BLaER1 (cell line): ENCODE measurements at regions not wholly inside any gene's neighbourhood (a gene's known extent, or its start where the extent isn't known, plus 50 kb on each side); places are given as distances from the start of the nearest gene placed in this dataset.

ENCODE experiments used
- H3K27ac ChIP-seq: shearing (Covaris generic); formaldehyde crosslinking; 2 replicates; pipeline ENCODE4 v1.8.1; 2022
- H3K27me3 ChIP-seq: shearing (Covaris generic); formaldehyde crosslinking; 2 replicates; pipeline ENCODE4 v1.8.1; 2022
- H3K36me3 ChIP-seq: shearing (Covaris generic); formaldehyde crosslinking; 2 replicates; pipeline ENCODE4 v1.8.1; 2022
- H3K4me1 ChIP-seq: shearing (Covaris generic); formaldehyde crosslinking; 2 replicates; pipeline ENCODE4 v1.8.1; 2022
- H3K4me2 ChIP-seq: shearing (Covaris generic); formaldehyde crosslinking; 2 replicates; pipeline ENCODE4 v1.8.1; 2022
- H3K4me3 ChIP-seq: shearing (Covaris generic); formaldehyde crosslinking; 2 replicates; pipeline ENCODE4 v1.8.1; 2022
- H3K9ac ChIP-seq: shearing (Covaris generic); formaldehyde crosslinking; 2 replicates; pipeline ENCODE4 v1.8.1; 2022
- H3K9me3 ChIP-seq: shearing (Covaris generic); formaldehyde crosslinking; 2 replicates; pipeline ENCODE4 v1.8.1; 2022
- H4K20me1 ChIP-seq: shearing (Covaris generic); formaldehyde crosslinking; 2 replicates; pipeline ENCODE4 v1.8.1; 2022
- Cebpa-rat ChIP-seq: shearing (Covaris generic); IDR thresholded peaks from 2 replicates; pipeline ENCODE4 v1.8.1; 2022

DNA sequence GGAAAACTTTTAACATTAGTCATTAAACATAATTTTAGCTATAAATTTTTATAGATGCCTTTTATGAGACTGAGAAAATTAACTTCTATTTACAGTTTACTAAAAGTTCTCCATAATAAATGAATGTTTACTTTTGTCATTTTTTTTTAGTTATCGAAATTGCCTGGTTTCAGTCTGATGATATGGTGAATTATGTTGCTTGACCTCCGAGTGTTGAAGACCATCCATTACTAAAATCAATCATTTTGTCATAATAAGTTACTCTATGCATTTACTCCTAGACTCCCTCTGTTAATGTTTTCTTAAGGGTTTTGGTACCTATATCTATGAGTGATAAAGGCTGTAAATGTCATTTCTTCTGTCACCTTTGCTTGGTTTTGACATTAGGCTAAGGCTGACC lies 516.0 kb upstream of the ROBO1 start:
- Histone ChIP-seq H3K27me3 (no peaks in the 10 kb centered on the region), H3K4me3 (no peak overlapping the region), H3K9ac (no peak overlapping the region), H3K4me1 (no peaks in the 10 kb centered on the region), H3K9me3 (no peaks in the 10 kb centered on the region), H3K36me3 (no peaks in the 10 kb centered on the region), H3K4me2 (no peak overlapping the region), H3K27ac (no peak overlapping the region), H4K20me1 (no peaks in the 10 kb centered on the region)
- no peak for TF ChIP-seq Cebpa-rat

DNA sequence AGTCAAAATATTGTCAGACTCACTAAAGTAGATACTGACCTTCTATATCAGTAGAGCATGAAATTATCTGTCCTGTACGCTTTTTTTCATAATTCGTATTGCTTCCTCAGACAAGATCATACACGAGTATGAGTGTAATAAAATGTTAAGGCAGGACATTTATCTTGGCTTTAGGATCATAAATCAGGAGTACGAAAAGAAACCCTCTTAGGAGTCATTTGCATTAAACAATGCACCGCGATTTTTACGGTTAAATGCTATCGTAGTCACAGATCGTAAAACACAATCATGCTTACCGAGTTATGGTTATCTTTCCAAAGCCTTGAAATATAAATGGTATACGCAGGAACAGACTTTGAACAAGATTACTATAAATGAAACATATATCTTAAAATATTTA lies 510.3 kb upstream of the ROBO1 start:
- H3K36me3 ChIP-seq: no peaks in the 10 kb centered on the region

DNA sequence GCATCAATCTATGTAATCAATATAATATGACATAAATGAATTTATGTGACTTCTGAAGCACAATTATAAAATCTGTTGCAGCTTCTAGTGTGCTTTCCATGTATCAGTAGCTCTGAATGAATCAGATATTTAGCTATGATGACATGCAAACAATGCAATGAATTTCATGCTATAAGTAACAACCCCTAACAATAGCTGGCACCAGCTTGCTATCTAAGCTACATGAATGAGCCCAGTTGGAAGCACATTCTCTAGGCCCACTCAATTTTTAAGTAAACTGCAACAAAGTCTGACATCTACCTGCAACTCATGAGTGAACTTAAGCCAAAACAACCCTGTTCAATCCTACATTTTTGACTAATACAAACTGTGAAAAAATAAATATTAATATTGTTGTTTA lies 507.3 kb upstream of the ROBO1 start:
- Histone ChIP-seq H3K36me3 (no peaks in the 10 kb centered on the region), H3K9ac (no peak overlapping the region), H3K4me1 (no peaks in the 10 kb centered on the region), H3K27ac (no peak overlapping the region), H3K4me2 (no peak overlapping the region), H3K4me3 (no peak overlapping the region), H3K27me3 (no peaks in the 10 kb centered on the region), H4K20me1 (no peaks in the 10 kb centered on the region), H3K9me3 (no peaks in the 10 kb centered on the region)
- no peak for TF ChIP-seq Cebpa-rat

More for the DNA sequence above, 510.3 kb upstream of the ROBO1 start:
- Histone ChIP-seq H3K4me3 (no peak overlapping the region), H3K4me2 (no peak overlapping the region), H3K4me1 (no peaks in the 10 kb centered on the region), H4K20me1 (no peaks in the 10 kb centered on the region), H3K27me3 (no peaks in the 10 kb centered on the region), H3K27ac (no peak overlapping the region), H3K9ac (no peak overlapping the region), H3K9me3 (no peaks in the 10 kb centered on the region)
- no peak for TF ChIP-seq Cebpa-rat

DNA sequence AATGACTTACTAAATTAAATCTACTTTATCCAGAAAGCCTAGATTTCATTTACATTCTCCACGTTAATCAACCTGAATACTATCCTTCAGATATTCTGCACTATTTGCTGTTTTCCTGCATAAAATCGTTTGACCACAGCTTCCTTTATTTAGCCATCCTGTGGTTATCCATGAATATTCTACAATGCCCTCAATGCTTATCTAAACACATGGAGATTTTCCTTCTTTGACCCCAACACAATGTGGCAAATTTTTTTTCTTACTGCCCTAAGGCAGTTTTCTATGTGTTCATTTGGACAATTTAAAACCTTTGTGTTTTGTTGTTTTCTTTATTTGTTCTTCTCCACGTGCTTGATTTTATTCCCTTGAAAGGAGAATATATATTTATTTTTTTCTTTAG lies 495.5 kb upstream of the ROBO1 start:
- Histone ChIP-seq H3K4me1 (peaks cover 10% of the 10 kb centered on the region), H3K27ac (no peak overlapping the region), H3K9me3 (no peaks in the 10 kb centered on the region), H3K4me2 (peak overlapping the region; percentile 34; the same call in 1 of the 2 replicates), H3K4me3 (no peak overlapping the region), H4K20me1 (no peaks in the 10 kb centered on the region), H3K9ac (no peak overlapping the region), H3K36me3 (no peaks in the 10 kb centered on the region), H3K27me3 (no peaks in the 10 kb centered on the region)
- TF ChIP-seq Cebpa-rat: no peak

DNA sequence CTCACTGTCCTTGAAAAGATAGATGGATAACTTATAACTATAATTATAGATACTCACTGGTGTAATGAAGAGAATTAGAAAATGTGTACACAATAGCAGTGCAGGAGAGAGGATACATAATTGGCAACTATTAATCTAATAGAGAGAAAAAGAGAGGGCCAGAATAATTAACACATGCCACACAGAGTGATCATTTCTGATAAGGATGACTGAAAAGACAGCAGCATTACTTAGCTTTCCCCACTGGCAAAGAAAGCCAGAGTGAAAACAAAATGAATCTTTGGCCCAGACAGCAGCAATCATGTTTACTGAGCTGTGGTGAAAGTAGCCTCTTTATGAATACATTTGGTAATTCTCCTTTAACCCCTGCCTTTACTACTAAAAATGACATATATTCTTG lies 493.3 kb upstream of the ROBO1 start:
- H3K36me3 ChIP-seq: no peaks in the 10 kb centered on the region
- no peaks in the 10 kb centered on the region for H3K27me3 ChIP-seq
- H3K4me1 ChIP-seq: peaks cover 10% of the 10 kb centered on the region
- TF ChIP-seq Cebpa-rat: no peak
- no peak overlapping the region for H3K4me2 ChIP-seq
- H3K9me3 ChIP-seq: no peaks in the 10 kb centered on the region
- no peak overlapping the region for H3K9ac ChIP-seq
- no peaks in the 10 kb centered on the region for H4K20me1 ChIP-seq
- no peak overlapping the region for H3K4me3 ChIP-seq
- no peak overlapping the region for H3K27ac ChIP-seq

DNA sequence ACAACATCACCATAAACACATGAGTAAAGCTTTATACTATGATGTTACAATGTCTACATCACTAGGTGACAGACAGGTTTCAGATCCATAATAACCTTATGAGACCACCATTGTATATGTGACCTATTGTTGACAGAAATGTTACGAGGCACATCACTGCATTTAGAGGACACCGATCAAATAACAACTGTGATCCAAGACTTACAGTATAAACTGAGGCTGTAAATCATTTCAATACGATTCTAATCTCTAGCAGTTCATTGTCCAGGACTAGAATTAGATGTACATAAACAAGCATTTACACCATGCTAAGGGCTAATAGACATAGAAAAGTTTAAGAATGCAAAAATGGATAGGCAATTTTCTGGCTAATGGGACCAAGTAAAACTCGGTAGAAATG lies 491.9 kb upstream of the ROBO1 start:
- H3K27ac ChIP-seq: no peak overlapping the region
- H3K9ac ChIP-seq: no peak overlapping the region
- H4K20me1 ChIP-seq: no peaks in the 10 kb centered on the region
- H3K27me3 ChIP-seq: no peaks in the 10 kb centered on the region
- H3K36me3 ChIP-seq: no peaks in the 10 kb centered on the region
- no peak overlapping the region for H3K4me2 ChIP-seq
- H3K9me3 ChIP-seq: no peaks in the 10 kb centered on the region
- no peak overlapping the region for H3K4me3 ChIP-seq
- no peak for TF ChIP-seq Cebpa-rat
- peaks cover 10% of the 10 kb centered on the region for H3K4me1 ChIP-seq

DNA sequence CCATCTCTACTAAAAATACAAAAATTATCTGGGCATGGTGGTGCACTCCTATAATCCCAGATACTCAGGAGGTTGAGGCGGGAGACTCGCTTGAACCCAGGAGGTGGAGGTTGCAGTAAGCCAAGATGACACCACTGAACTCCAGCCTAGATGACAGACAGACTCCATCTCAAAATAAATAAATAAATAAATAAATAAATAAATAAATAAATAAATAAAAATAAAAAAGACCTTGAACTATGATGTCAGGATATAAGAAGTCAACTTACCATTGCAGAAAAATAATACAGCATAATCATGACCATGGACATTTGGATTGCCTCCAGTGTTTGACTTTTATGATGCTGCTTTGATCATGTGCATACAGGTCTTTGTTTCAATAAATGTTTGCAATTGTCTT lies 484.3 kb upstream of the ROBO1 start:
- H3K9me3 ChIP-seq: no peaks in the 10 kb centered on the region
- H3K4me2 ChIP-seq: no peak overlapping the region
- H3K4me3 ChIP-seq: no peak overlapping the region
- no peak for TF ChIP-seq Cebpa-rat
- no peaks in the 10 kb centered on the region for H3K4me1 ChIP-seq
- H3K27ac ChIP-seq: no peak overlapping the region
- H4K20me1 ChIP-seq: no peaks in the 10 kb centered on the region
- no peaks in the 10 kb centered on the region for H3K36me3 ChIP-seq
- no peak overlapping the region for H3K9ac ChIP-seq
- no peaks in the 10 kb centered on the region for H3K27me3 ChIP-seq

DNA sequence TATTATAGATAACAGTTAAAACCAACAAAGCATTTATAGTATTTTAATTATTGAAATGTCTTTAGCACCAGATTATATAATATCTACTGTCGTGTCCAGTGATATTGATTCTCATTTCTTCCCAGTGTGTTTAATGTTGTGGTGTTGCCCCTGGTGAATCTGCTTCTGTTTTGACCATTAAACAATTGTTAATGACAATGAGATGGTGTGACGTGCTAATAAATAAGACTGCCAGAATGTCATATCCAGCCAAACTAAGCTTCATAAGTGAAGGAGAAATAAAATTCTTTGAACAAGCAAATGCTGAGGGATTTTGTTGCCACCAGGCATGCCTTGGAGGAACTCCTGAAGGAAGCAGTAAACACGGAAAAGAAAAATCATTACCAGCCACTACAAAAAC lies 480.0 kb upstream of the ROBO1 start:
- Histone ChIP-seq H4K20me1 (no peaks in the 10 kb centered on the region), H3K9ac (no peak overlapping the region), H3K27me3 (no peaks in the 10 kb centered on the region), H3K4me3 (no peak overlapping the region), H3K4me1 (no peaks in the 10 kb centered on the region), H3K27ac (no peak overlapping the region), H3K9me3 (no peaks in the 10 kb centered on the region), H3K4me2 (no peak overlapping the region), H3K36me3 (no peaks in the 10 kb centered on the region)
- no peak for TF ChIP-seq Cebpa-rat

DNA sequence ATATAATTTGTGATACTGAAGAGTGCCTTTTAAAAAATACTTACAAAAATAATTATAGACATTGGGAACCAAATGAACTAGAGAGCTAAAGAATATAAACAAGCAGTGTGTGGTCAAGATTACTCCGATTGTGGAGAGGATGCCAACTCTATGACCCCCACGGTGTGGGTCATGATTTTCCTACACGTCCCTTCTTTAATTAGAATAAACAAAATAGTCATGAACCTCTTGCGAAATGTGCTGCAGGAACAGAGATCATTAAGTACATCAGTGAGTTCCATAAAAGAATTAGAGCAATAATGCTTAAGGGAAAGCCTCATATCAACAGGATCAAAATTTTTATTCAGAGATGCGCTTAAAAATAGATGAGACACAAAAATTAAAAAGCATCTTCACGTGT lies 476.6 kb upstream of the ROBO1 start:
- no peak overlapping the region for H3K4me2 ChIP-seq
- no peaks in the 10 kb centered on the region for H3K27me3 ChIP-seq
- H3K27ac ChIP-seq: no peak overlapping the region
- TF ChIP-seq Cebpa-rat: no peak
- H3K4me3 ChIP-seq: no peak overlapping the region
- no peak overlapping the region for H3K9ac ChIP-seq
- no peaks in the 10 kb centered on the region for H4K20me1 ChIP-seq
- no peaks in the 10 kb centered on the region for H3K36me3 ChIP-seq
- no peaks in the 10 kb centered on the region for H3K4me1 ChIP-seq
- no peaks in the 10 kb centered on the region for H3K9me3 ChIP-seq

DNA sequence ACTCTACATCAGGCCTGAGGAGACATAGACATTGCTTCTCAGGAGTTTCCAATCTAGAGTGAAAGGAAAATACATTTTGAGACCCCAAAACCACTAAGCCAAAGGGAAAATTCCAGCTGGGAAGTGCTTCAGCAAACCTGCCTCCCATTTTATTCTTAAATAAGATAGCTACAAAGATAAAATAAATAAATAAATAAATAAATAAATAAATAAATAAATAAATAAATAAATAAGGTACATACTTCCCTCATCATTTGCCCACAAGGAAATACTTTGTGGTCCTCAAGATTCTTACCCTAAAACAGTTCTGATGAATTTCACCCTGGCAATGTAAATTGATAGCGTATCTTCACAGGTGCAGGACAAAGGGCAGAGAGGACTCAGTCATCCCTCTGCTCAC lies 474.0 kb upstream of the ROBO1 start:
- no peak overlapping the region for H3K27ac ChIP-seq
- H3K36me3 ChIP-seq: no peaks in the 10 kb centered on the region
- no peaks in the 10 kb centered on the region for H3K4me1 ChIP-seq
- H3K9ac ChIP-seq: no peak overlapping the region
- TF ChIP-seq Cebpa-rat: no peak
- no peaks in the 10 kb centered on the region for H4K20me1 ChIP-seq
- H3K4me3 ChIP-seq: no peak overlapping the region
- no peak overlapping the region for H3K4me2 ChIP-seq
- no peaks in the 10 kb centered on the region for H3K9me3 ChIP-seq
- H3K27me3 ChIP-seq: no peaks in the 10 kb centered on the region

DNA sequence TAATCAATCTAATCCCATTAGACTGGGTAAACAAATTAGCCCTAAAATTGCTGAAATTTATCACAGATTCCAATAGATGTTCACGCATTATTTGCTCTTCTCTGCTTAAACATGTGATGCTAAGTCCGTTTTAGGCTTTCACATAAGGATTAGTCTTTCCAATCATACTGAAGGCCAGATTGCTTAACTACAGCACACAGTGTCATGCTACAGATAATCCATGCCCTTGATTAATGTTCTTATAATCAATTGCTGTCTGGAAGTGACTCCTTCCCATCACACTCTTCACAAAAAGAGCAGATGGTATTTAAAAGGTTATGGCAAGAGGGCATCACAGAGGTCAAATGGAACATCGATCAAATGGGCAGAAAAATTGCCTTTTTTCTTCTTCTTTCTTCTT lies 471.5 kb upstream of the ROBO1 start:
- Histone ChIP-seq H3K9ac (no peak overlapping the region), H3K9me3 (no peaks in the 10 kb centered on the region), H3K4me3 (no peak overlapping the region), H3K27ac (no peak overlapping the region), H3K4me2 (no peak overlapping the region), H3K4me1 (no peaks in the 10 kb centered on the region), H3K27me3 (no peaks in the 10 kb centered on the region), H3K36me3 (no peaks in the 10 kb centered on the region), H4K20me1 (no peaks in the 10 kb centered on the region)
- TF ChIP-seq Cebpa-rat: no peak
